Skin epidermis (tissue), 12 donors: ENCODE measurements at regions not wholly inside any gene's neighbourhood (a gene's known extent, or its start where the extent isn't known, plus 50 kb on each side); places are given as distances from the start of the nearest gene placed in this dataset.
"Not testable (repeated sequence)": the region's sequence is repeated elsewhere in the genome, so short reads cannot be mapped to it uniquely, and the experiment has no call there.

Experiments
- H3K27ac ChIP-seq, 21 experiments: fragments of 200-600 bp; sonication (generic) in 11 of 21; one replicate each; pipeline ENCODE4 v1.5.0; 2020; ENCODE audit warnings: mild to moderate bottlenecking in 3 of 21, inconsistent platforms in 2 of 21, moderate library complexity in 2 of 21
- H3K4me3 ChIP-seq, 7 experiments: fragments of 200-600 bp; sonication (generic) in 2 of 7; one replicate each; pipeline ENCODE4 v1.5.0; 2020; ENCODE audit warnings: inconsistent platforms in 2 of 7, mild to moderate bottlenecking in 2 of 7, moderate library complexity in 1 of 7

GRCh38 chr6:92469186-92469828 lies 950.1 kb downstream of the EPHA7 start:
- Histone ChIP-seq H3K4me3 (no peak overlapping the region), H3K27ac (no peak overlapping the region)

GRCh38 chr6:92468066-92468465 lies 951.3 kb downstream of the EPHA7 start:
- Histone ChIP-seq H3K4me3 (no peak overlapping the region), H3K27ac (no peak overlapping the region)

GRCh38 chr6:92460133-92460532 lies 959.2 kb downstream of the EPHA7 start:
- Histone ChIP-seq H3K27ac (no peak overlapping the region), H3K4me3 (no peak overlapping the region)

GRCh38 chr6:92459606-92460005 lies 959.8 kb downstream of the EPHA7 start:
- H3K4me3 ChIP-seq: no peak overlapping the region
- H3K27ac ChIP-seq: no peak overlapping the region

- H3K4me3 ChIP-seq: no peak overlapping the region
- no peak overlapping the region for H3K27ac ChIP-seq
Measured at GRCh38 chr6:92446052-92446451, 973.3 kb downstream of the EPHA7 start.

GRCh38 chr6:92433911-92434310 lies 985.4 kb downstream of the EPHA7 start:
- Histone ChIP-seq H3K4me3 (no peak overlapping the region), H3K27ac (no peak overlapping the region)

GRCh38 chr6:92431502-92431901 lies 987.9 kb downstream of the EPHA7 start:
- H3K4me3 ChIP-seq: no peak overlapping the region
- H3K27ac ChIP-seq: no peak overlapping the region

- Histone ChIP-seq H3K4me3 (no peak overlapping the region), H3K27ac (no peak overlapping the region)
Measured at GRCh38 chr6:92428448-92428847, 990.9 kb downstream of the EPHA7 start.

GRCh38 chr6:92427453-92427852 lies 991.9 kb downstream of the EPHA7 start:
- Histone ChIP-seq H3K27ac (no peak overlapping the region), H3K4me3 (no peak overlapping the region)

GRCh38 chr6:92415656-92416055 lies 1003.7 kb downstream of the EPHA7 start:
- Histone ChIP-seq H3K27ac (no peak overlapping the region), H3K4me3 (no peak overlapping the region)

GRCh38 chr6:92408350-92408749 lies 1011.0 kb downstream of the EPHA7 start:
- Histone ChIP-seq H3K27ac (no peak overlapping the region), H3K4me3 (no peak overlapping the region)

- Histone ChIP-seq H3K27ac (no peak overlapping the region), H3K4me3 (no peak overlapping the region)
Measured at GRCh38 chr6:92404281-92404680, 1015.1 kb downstream of the EPHA7 start.

- H3K27ac ChIP-seq: no peak overlapping the region
- no peak overlapping the region for H3K4me3 ChIP-seq
Measured at GRCh38 chr6:92399911-92400310, 1019.4 kb downstream of the EPHA7 start.

GRCh38 chr6:92388706-92389105 lies 1030.7 kb downstream of the EPHA7 start:
- H3K27ac ChIP-seq, H3K4me3 ChIP-seq: not testable (repeated sequence)

- no peak overlapping the region for H3K4me3 ChIP-seq
- no peak overlapping the region for H3K27ac ChIP-seq
Measured at GRCh38 chr6:92380803-92381601, 1038.4 kb downstream of the EPHA7 start.

- Histone ChIP-seq H3K4me3 (no peak overlapping the region), H3K27ac (no peak overlapping the region)
Measured at GRCh38 chr6:92377137-92377536, 1042.2 kb downstream of the EPHA7 start.

GRCh38 chr6:92376691-92377090 lies 1042.7 kb downstream of the EPHA7 start:
- Histone ChIP-seq H3K4me3 (no peak overlapping the region), H3K27ac (no peak overlapping the region)

GRCh38 chr6:92371211-92372208 lies 1047.8 kb downstream of the EPHA7 start:
- H3K4me3 ChIP-seq: no peak overlapping the region
- no peak overlapping the region for H3K27ac ChIP-seq

GRCh38 chr6:92369309-92369708 lies 1050.0 kb downstream of the EPHA7 start:
- H3K27ac ChIP-seq: no peak overlapping the region
- no peak overlapping the region for H3K4me3 ChIP-seq

GRCh38 chr6:92364948-92365541 lies 1054.3 kb downstream of the EPHA7 start:
- Histone ChIP-seq H3K4me3 (no peak overlapping the region), H3K27ac (no peak overlapping the region)
